Nephron progenitor cell (in vitro differentiated cells): ENCODE measurements at regions not wholly inside any gene's neighbourhood (a gene's known extent, or its start where the extent isn't known, plus 50 kb on each side); places are given as distances from the start of the nearest gene placed in this dataset.

Experiments used
- DNase-seq: peaks from one replicate; pipeline ENCODE4 v3.0.0; 2021
- H3K27ac Mint-ChIP-seq: 2 replicates; pipeline ENCODE4 v1.8.0; 2021; ENCODE audit warnings: mild to moderate bottlenecking, moderate library complexity, mixed read lengths
- H3K27me3 Mint-ChIP-seq: 2 replicates; pipeline ENCODE4 v1.8.0; 2021; ENCODE audit warnings: mild to moderate bottlenecking, low read depth, mixed read lengths; ENCODE audit not compliant: poor library complexity
- H3K36me3 Mint-ChIP-seq: 2 replicates; pipeline ENCODE4 v1.8.0; 2021; ENCODE audit warnings: low read depth, mixed read lengths
- H3K4me1 Mint-ChIP-seq: 2 replicates; pipeline ENCODE4 v1.8.0; 2021; ENCODE audit warnings: mixed read lengths
- H3K4me3 Mint-ChIP-seq: 2 replicates; pipeline ENCODE4 v1.8.0; 2021; ENCODE audit warnings: mild to moderate bottlenecking, moderate library complexity, mixed read lengths
- H3K9me3 Mint-ChIP-seq: 2 replicates; pipeline ENCODE4 v1.8.0; 2021; ENCODE audit warnings: mild to moderate bottlenecking, moderate library complexity, mixed read lengths
- CTCF ChIP-seq: fragments of 200-600 bp; sonication (generic); IDR thresholded peaks from 2 replicates; pipeline ENCODE4 v1.5.0; 2021; ENCODE audit warnings: antibody characterized with exemption

GRCh38 chr12:125652681-125653080 is 587.4 kb downstream of the AACS start:
- no peaks in the 10 kb centered on the region for H3K27me3 Mint-ChIP-seq
- no peak overlapping the region for H3K4me3 Mint-ChIP-seq
- H3K4me1 Mint-ChIP-seq, result no peaks in the 10 kb centered on the region
- DNase-seq, result no peak
- no peaks in the 10 kb centered on the region for H3K9me3 Mint-ChIP-seq
- H3K36me3 Mint-ChIP-seq, result no peaks in the 10 kb centered on the region
- H3K27ac Mint-ChIP-seq, result no peak overlapping the region
- TF ChIP-seq CTCF, result no peak

- H3K27ac Mint-ChIP-seq, result no peak overlapping the region
- no peaks in the 10 kb centered on the region for H3K36me3 Mint-ChIP-seq
- H3K4me3 Mint-ChIP-seq, result no peak overlapping the region
- no peaks in the 10 kb centered on the region for H3K4me1 Mint-ChIP-seq
- TF ChIP-seq CTCF, result no peak
- H3K9me3 Mint-ChIP-seq, result no peaks in the 10 kb centered on the region
- peaks cover 8% of the 10 kb centered on the region for H3K27me3 Mint-ChIP-seq
- no peak for DNase-seq
These were observed 592.4 kb downstream of the AACS start for GRCh38 chr12:125657681-125658080.

GRCh38 chr12:125674554-125675338 is 609.5 kb downstream of the AACS start:
- Mint-ChIP-seq H3K9me3 (no peaks in the 10 kb centered on the region), H3K4me3 (no peak overlapping the region), H3K4me1 (peaks cover 20% of the 10 kb centered on the region), H3K36me3 (no peaks in the 10 kb centered on the region), H3K27me3 (peaks cover 5% of the 10 kb centered on the region), H3K27ac (peak overlapping the region; percentile 83)
- no peak for TF ChIP-seq CTCF
- DNase-seq, result no peak

- Mint-ChIP-seq H3K9me3 (no peaks in the 10 kb centered on the region), H3K4me1 (peaks cover 20% of the 10 kb centered on the region), H3K27ac (no peak overlapping the region), H3K4me3 (no peak overlapping the region), H3K27me3 (peaks cover 6% of the 10 kb centered on the region), H3K36me3 (no peaks in the 10 kb centered on the region)
- no peak for TF ChIP-seq CTCF
- no peak for DNase-seq
These were observed 611.1 kb downstream of the AACS start for GRCh38 chr12:125676366-125676765.

- Mint-ChIP-seq H3K4me3 (no peak overlapping the region), H3K27me3 (peaks cover 18% of the 10 kb centered on the region), H3K4me1 (peaks cover 20% of the 10 kb centered on the region), H3K27ac (no peak overlapping the region), H3K36me3 (no peaks in the 10 kb centered on the region), H3K9me3 (no peaks in the 10 kb centered on the region)
- TF ChIP-seq CTCF, result no peak
- no peak for DNase-seq
These were observed 612.6 kb downstream of the AACS start for GRCh38 chr12:125677829-125678228.

- Mint-ChIP-seq H3K4me1 (peaks cover 20% of the 10 kb centered on the region), H3K27ac (no peak overlapping the region), H3K36me3 (no peaks in the 10 kb centered on the region), H3K9me3 (no peaks in the 10 kb centered on the region), H3K27me3 (peaks cover 20% of the 10 kb centered on the region), H3K4me3 (no peak overlapping the region)
- TF ChIP-seq CTCF, result no peak
- no peak for DNase-seq
These were observed 613.4 kb downstream of the AACS start for GRCh38 chr12:125678589-125678993.
